Middle frontal gyrus (tissue), 1 donor: ENCODE measurements at regions not wholly inside any gene's neighbourhood (a gene's known extent, or its start where the extent isn't known, plus 50 kb on each side); places are given as distances from the start of the nearest gene placed in this dataset.
"Not testable (repeated sequence)": the region's sequence is repeated elsewhere in the genome, so short reads cannot be mapped to it uniquely, and the experiment has no call there.

ENCODE experiments used
- DNase-seq: peaks from one replicate; pipeline ENCODE4 v3.0.0-alpha.2; 2015; ENCODE audit warnings: low spot score; ENCODE audit errors: extremely low spot score

DNA sequence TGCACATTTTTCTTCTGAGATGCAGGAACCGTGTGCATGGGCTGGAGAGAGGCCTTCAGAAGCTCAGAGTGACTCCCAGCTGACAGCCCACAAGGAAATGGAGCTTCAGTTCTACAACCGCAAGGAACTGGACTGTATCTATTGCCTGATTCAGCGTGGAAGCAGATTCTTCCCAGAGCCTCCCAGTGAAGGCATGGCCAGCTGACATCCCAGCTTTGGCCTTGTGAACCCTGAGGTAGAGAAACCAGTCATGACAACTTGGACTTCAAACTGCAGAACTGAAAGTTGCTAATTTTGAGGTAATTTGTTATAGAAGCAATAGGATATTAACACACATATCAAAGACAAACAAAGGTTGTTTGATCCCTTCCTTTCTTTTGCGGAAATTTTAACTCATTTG, 94.3 kb upstream of the NOX3 start:
- DNase-seq: no peak

GRCh38 chr6:155549028-155549798, 93.6 kb upstream of the NOX3 start:
- no peak for DNase-seq

- no peak for DNase-seq
Observed at GRCh38 chr6:155548576-155548975, 92.9 kb upstream of the NOX3 start.

GRCh38 chr6:155544677-155545076, 89.0 kb upstream of the NOX3 start:
- DNase-seq: no peak

DNA sequence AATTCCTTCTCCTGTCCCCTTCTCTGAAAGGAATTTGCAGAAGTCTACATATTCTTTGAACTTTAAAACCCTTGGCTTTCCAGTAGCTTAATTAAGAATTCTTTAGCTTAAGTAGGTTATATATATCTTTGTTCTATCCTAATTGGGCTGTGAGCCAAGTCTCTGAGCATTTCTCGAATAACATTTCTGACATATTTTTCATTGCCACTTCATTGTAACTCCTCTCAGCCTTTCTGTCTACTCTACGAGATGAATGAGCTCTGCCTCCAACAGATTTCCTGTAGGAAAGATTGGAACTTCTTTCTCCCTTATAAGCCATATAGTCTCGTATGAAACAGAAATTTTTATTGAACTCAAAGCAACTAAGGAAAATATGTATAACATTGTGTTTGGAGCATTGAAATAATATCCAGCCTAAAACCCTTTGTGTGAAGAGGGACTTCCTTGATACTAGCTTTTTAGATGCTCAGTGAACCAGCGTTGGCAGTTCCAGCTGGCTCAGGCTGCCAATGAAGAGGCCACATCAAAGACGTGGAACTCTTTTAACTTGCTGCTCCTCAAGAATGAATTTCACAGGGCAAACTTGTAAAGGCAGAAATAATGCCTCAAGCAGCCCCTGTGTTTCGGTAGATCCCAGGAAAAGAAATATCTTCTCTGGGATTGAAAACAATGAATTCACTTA, 87.7 kb upstream of the NOX3 start:
- DNase-seq: no peak

DNA sequence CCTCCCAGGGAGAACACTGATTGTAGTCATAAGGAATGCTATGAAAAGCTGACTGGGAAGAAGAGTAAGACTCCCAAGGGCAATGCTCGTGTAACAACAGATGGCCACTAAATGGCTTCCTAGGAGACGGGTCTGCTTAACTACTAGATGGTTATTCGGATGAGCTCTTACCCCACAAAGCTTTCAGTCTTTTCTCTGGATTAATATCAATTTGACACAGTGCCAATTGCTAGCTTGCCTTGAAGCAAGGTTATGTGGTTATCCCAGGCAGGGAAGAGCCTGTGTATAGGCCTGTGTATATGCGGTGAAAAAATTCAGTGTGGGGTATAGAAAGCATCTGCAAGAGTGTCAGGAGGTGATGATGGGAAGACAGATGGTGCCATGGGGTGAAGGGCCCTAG, 86.4 kb upstream of the NOX3 start:
- no peak for DNase-seq

DNA sequence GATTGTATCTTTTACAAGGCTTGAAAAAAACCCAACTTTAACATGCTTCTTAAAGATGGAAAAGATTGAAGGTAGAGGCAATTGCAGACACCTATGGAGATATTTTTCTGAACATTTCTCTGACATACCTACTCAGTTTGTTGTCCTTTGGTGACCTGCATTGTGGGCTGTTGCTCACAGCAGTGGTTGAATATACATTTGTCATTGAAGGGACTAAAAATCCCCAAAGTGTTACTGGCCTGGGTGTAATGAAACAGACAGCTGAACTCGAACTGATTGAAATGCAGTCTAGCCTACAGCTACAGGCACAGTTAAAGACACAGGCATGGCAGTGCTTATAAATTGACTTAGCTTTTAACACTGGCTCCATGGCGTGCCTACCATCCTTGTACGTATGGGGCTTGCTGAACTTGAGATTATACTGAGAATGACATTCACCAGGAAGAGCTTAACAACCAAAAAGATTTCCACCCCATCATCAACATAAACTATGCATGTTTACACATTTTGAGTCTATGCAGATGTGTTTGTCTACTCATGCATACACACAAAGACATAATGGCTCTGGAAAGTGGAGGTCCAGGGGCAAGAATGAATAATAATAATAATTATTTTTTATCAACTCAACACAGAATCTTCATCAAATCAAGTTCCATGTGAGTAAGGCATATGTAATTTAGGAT, 83.2 kb upstream of the NOX3 start:
- no peak for DNase-seq

- no peak for DNase-seq
Observed at GRCh38 chr6:155534678-155535077, 79.0 kb upstream of the NOX3 start.

GRCh38 chr6:155530219-155530834, 74.7 kb upstream of the NOX3 start:
- no peak for DNase-seq

GRCh38 chr6:155529814-155530213, 74.2 kb upstream of the NOX3 start:
- not testable (repeated sequence) for DNase-seq

DNA sequence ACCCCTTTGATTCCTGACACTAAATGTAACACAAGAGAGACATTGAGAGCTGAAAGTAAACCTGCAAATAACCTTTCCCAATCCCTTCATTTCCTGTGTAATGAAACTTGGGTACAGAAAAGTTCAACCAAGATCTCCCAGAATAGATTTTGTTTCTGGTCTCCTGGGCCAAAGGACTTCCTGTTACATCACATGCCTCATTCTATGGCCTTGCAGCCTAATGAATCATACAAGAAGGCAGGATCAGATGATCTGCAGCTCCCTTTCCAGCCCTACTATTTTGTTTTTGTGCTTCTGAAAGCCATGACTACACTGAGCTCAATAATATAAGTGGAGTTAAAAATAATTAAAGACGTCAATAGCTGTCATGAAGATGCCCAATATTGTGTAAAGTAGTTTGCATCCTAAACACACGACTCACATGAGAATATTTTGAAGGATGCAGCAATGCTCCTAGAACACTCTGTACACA, 73.4 kb upstream of the NOX3 start:
- DNase-seq: no peak

- no peak for DNase-seq
Observed at GRCh38 chr6:155528335-155528734, 72.7 kb upstream of the NOX3 start.

GRCh38 chr6:155527443-155527842, 71.8 kb upstream of the NOX3 start:
- DNase-seq: no peak

DNA sequence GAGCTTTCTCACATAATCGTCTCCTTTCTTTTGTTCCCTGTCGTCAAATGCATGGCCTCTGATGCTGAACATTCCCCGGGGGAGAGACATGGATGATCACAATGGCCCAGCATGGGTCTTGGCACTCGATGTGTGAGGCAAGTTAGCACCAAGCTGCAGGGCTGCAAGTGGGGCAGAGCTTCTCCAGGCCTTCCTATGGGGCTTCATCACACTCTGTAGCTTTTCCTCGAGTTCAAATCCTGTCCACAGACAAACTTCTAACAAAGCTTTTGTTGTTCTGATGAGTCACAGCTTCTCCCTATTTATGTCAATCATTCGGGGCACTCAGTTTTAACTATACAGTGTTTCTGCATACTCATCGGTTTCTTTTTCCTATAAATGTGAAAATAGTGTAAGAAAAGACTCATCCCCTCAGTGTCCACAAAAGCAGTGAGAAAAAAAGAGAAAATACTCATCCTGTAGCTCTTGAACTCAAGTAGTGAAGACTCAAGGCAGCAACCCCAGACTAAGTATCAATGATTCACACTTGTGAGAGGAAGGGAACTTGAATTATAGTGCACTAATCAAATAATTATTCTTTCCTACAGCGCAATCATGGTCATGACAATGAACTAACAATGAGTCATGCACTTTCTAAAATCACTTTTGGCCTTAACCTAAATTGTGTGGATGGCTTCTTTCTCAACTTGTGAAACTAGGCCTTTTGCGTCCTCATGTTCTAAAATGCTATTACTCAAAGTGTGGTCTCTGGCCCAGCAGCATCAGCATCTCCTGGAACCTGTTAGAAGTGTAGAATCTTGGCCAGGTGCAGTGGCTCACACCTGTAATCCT, 68.4 kb upstream of the NOX3 start:
- no peak for DNase-seq

DNA sequence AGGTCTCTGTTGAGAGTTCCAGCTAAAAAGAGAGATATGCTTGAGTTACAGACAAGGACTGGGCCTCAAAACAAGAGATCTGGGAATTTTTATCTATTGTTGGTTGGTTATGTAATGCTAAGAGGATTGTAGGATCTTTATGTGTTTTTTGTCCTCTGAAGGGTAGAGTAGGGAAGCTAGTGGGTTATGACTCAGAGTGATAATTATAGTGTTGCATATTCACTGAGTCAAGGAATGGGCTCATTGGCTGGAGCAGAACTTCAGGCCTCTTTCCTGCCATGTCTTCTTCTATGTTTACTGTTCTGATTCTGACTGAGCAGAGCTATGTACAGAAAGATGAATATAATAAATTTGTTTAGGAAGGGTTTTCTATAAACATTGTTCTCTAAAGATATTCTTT, 66.1 kb upstream of the NOX3 start:
- DNase-seq: no peak

DNA sequence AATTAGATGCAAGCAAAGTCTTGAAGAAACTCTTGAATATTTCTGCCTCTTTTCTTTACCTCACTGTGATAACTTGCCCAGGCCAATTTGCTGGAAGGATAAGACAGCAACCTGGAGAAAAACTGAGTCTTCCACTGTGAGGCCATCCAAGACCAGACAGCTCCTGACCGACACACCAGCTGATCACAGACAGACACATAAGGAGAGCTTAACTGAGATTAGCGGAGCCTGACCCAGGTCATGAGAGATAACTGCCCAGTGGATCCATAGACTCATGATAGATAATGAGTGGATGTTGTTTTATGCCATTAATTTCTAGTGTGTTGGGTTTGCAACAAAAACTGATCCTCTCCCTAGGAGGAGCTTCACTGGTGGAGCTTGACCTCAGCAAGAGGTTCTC, 64.4 kb upstream of the NOX3 start:
- DNase-seq: no peak

DNA sequence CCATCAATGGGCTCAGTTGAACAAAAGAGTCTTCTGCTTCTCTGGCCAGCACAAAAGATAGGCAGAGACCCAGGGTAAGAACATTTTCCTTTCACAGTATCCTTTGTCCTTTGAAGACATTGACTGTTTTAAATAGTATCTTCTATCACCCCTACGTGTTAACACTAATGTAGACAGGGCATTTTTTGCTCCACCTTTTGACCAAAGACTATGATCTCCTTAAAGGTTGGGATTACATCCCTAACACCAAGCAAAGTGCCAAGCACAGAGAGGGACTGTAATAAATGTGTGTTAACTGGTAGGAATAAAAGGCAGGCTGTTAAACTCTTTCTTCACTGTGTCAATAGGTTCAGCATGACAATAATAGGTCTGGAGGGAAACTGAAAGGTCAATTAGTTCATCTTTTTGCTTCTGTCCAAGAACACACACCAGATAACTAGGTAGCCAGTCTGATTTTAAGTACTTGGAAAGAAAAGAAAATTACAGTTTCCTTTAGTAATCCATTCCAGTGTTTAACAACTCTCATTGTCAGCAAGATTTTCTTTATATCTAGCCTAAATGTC, 63.6 kb upstream of the NOX3 start:
- no peak for DNase-seq

DNA sequence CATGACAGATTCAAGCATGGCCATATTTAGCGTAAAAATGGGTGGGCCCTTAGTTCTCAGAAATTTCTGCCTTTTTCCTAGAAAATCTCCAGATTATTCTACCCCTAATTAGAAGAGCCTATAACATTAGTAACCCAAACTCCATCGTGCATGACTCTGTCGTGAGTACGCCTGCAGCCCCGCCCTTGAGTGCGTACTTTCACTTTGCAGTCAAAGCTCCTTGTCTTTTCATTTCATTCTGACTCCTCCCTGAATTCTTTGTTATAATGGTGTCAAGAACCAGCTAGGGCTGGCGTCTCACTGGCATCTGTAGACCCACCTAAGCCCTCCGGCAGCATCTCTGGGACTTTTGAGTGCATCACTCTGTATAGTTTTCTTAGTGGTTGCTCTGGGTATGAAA, 61.7 kb upstream of the NOX3 start:
- DNase-seq: no peak

- DNase-seq: no peak
Observed at GRCh38 chr6:155510879-155511278, 55.2 kb upstream of the NOX3 start.

DNA sequence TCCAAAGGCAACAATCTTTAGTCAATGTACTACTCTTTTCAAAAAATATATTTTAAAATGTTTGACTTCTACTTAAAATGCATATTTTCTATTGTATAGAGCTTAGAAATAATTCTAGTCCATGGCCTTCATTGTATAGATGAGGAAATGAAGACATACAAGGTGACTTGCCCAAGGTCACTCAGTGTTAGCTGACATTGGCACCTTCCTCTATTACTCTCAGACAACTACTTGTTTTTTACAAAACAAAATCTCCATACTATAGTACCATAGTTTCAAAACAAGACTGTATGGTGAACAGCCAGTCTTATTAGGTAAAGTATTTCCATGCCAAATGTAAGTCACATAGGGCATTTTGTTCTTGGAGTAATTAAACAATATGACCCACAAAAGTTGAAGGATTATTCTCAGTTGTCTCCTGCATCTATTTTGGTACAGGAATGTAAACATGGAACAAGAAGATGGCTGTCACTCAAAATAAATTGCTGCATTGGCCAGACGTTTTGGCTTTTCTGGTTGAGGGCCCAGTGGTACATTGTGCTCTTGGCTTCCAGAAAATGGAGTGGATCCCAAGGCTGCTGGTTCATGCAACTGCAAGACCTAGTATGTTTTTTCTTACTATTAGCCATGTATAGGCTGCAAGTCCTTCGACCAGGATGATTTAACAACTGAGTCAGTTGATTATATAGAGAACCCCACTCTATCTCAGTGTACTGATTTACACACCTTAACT, 54.3 kb upstream of the NOX3 start:
- DNase-seq: no peak
